ENCODE measurements at regions not wholly inside any gene's neighbourhood (a gene's known extent, or its start where the extent isn't known, plus 50 kb on each side); places are given as distances from the start of the nearest gene placed in this dataset.

DNA sequence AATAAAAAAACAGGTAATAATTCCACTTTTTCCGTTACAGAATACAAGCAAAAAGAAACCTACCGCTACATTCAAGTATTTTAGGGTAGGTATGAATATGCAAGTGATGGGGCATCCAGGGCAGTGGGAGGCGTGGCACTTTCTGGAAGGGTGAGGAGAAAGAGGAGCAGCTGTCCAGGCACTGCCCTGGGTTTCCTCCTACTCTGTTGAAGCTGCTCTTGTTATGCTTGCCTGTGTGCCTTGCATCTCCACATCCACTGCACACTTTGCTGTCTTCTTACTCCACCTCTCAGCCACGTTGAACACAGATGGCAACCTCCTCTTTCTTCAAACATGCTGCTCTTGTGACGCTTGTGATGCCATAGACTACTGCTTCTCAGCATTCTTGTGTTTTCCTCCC lies 83.2 kb downstream of the RPE65 start:
- H3K9me3 ChIP-seq (ENCODE audit: insufficient read depth, low read length), result no peaks in the 10 kb centered on the region
- H3K9ac ChIP-seq (ENCODE audit: insufficient read length, low read depth), result no peak overlapping the region
- no peak for DNase-seq (ENCODE audit: low read depth, low spot score)
- no peak overlapping the region for H3K4me3 ChIP-seq (ENCODE audit: insufficient read length, low read depth)
- H3K4me1 ChIP-seq (ENCODE audit: insufficient read depth, insufficient read length), result no peaks in the 10 kb centered on the region
- no peaks in the 10 kb centered on the region for H3K27me3 ChIP-seq (ENCODE audit: insufficient read depth, insufficient read length)
- TF ChIP-seq SUZ12 (IDR thresholded peaks at IDR 0.05; ENCODE audit: extremely low read depth, insufficient read depth, insufficient read length) (no peak), ZNF274 (IDR thresholded peaks at IDR 0.05; ENCODE audit: low read depth, low read length) (no peak), YY1 (IDR thresholded peaks at IDR 0.05; ENCODE audit: insufficient read depth, insufficient read length) (no peak)
- no peaks in the 10 kb centered on the region for H3K36me3 ChIP-seq (ENCODE audit: insufficient read depth, insufficient read length, low read length)

DNA sequence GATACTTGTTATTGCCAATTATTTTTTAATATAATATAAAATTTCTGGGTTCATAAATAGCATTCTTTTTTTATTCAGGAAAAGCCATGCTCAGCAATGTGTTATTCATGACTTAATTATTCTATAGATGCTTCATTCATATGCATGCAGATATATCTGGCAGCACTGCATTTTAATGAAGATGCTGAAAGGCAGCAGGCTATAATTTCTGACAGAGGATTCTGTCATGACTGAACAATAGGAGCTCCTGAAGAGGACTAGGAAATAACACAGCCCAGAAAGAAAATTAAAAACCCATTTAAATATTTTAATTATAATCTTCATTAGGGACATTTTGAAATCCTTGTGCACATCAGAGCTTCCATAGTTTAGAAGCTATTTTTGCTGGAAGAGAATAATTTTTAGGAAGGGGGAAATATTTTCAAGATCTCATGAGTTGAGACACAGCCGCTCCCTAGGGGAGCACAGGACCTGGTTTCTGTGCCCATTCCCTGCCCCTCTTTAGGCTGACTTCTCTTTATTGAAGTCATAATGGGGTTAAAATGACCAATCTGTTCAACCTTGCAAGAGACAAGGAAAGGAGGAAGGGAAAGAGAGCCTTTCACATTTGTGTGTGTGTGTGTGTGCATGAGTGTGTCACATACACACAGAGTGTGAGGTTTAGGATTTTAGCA lies 83.9 kb downstream of the RPE65 start:
- TF ChIP-seq YY1 (IDR thresholded peaks at IDR 0.05; ENCODE audit: insufficient read depth, insufficient read length) (no peak), ZNF274 (IDR thresholded peaks at IDR 0.05; ENCODE audit: low read depth, low read length) (no peak), SUZ12 (IDR thresholded peaks at IDR 0.05; ENCODE audit: extremely low read depth, insufficient read depth, insufficient read length) (no peak)
- DNase-seq (ENCODE audit: low read depth, low spot score), result no peak
- Histone ChIP-seq H3K4me1 (ENCODE audit: insufficient read depth, insufficient read length) (no peaks in the 10 kb centered on the region), H3K27me3 (ENCODE audit: insufficient read depth, insufficient read length) (no peaks in the 10 kb centered on the region), H3K9me3 (ENCODE audit: insufficient read depth, low read length) (no peaks in the 10 kb centered on the region), H3K9ac (ENCODE audit: insufficient read length, low read depth) (no peak overlapping the region), H3K36me3 (ENCODE audit: insufficient read depth, insufficient read length, low read length) (no peaks in the 10 kb centered on the region), H3K4me3 (ENCODE audit: insufficient read length, low read depth) (no peak overlapping the region)

DNA sequence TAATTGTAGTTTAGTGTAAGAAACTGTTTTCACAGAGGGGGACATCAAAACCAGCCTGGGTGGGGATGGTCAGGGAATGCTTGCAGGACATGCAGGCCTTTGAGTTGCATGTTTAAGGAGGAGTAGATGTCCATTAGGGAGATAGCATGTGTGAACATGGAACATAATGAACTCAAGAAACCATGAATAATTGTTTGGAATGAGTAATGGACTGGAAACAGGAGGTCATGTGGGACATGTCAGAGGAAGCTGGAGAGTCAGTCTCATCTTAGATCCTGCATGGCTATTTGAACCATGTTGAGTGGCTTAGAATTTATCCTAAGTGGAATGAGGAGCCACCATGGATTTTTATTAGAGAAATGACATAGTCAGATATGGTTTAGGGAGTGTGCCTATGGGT lies 86.4 kb downstream of the RPE65 start:
- Histone ChIP-seq H3K27me3 (ENCODE audit: insufficient read depth, insufficient read length) (no peaks in the 10 kb centered on the region), H3K4me1 (ENCODE audit: insufficient read depth, insufficient read length) (no peaks in the 10 kb centered on the region), H3K36me3 (ENCODE audit: insufficient read depth, insufficient read length, low read length) (no peaks in the 10 kb centered on the region), H3K9me3 (ENCODE audit: insufficient read depth, low read length) (no peaks in the 10 kb centered on the region), H3K4me3 (ENCODE audit: insufficient read length, low read depth) (no peak overlapping the region), H3K9ac (ENCODE audit: insufficient read length, low read depth) (no peak overlapping the region)
- DNase-seq (ENCODE audit: low read depth, low spot score), result no peak
- TF ChIP-seq YY1 (IDR thresholded peaks at IDR 0.05; ENCODE audit: insufficient read depth, insufficient read length), result no peak

DNA sequence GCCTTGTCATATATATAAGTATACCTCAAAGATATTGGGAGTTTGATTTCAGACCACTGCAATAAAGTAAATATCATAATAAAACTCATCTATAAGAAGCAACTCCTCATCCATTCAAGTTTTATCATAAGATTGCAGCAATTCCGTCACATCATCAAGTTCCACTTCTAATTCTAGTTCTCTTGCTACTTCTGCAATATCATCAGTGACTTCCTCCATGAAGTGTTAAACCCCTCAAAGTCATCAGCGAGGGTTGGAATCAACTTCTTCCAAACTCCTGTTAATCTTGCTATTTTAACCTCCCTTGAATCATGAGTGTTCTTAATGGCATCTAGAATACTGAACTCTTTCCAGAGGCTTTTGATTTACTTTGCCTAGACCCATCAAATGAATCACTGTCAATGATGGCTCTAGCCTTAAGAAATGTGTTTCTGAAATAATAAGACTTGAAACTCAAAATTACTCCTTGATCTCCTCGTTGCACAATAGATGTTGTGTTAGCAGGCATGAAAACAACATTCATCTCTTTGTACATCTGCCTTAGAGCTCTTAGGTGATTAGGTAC lies 88.3 kb downstream of the RPE65 start:
- H3K9me3 ChIP-seq (ENCODE audit: insufficient read depth, low read length), result no peaks in the 10 kb centered on the region
- no peak overlapping the region for H3K4me3 ChIP-seq (ENCODE audit: insufficient read length, low read depth)
- H3K27me3 ChIP-seq (ENCODE audit: insufficient read depth, insufficient read length), result no peaks in the 10 kb centered on the region
- no peaks in the 10 kb centered on the region for H3K4me1 ChIP-seq (ENCODE audit: insufficient read depth, insufficient read length)
- no peak for DNase-seq (ENCODE audit: low read depth, low spot score)
- H3K36me3 ChIP-seq (ENCODE audit: insufficient read depth, insufficient read length, low read length), result no peaks in the 10 kb centered on the region
- TF ChIP-seq YY1 (IDR thresholded peaks at IDR 0.05; ENCODE audit: insufficient read depth, insufficient read length) (no peak), SUZ12 (IDR thresholded peaks at IDR 0.05; ENCODE audit: extremely low read depth, insufficient read depth, insufficient read length) (no peak), ZNF274 (IDR thresholded peaks at IDR 0.05; ENCODE audit: low read depth, low read length) (no peak)
- no peak overlapping the region for H3K9ac ChIP-seq (ENCODE audit: insufficient read length, low read depth)

DNA sequence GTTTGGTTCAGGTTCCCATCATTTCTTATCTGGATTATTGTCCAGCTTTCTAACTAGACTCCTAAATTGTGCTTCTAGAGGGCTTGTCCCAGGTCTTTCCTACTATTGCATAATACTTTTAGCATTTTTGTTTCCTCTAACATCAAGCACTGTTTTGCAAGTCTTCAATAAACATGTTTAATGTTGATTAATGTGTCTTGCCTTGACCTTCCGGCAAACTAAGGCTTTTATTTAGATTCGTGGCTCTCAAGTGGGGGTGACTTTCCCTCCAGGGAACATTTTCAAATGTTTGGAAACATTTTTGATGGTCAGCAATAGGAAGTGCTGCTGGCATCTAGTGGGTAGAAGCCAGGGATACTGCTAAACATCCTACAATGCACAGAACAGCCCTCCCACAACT lies 90.7 kb downstream of the RPE65 start:
- Histone ChIP-seq H3K9ac (ENCODE audit: insufficient read length, low read depth) (no peak overlapping the region), H3K4me3 (ENCODE audit: insufficient read length, low read depth) (no peak overlapping the region), H3K27me3 (ENCODE audit: insufficient read depth, insufficient read length) (no peaks in the 10 kb centered on the region), H3K9me3 (ENCODE audit: insufficient read depth, low read length) (no peaks in the 10 kb centered on the region), H3K4me1 (ENCODE audit: insufficient read depth, insufficient read length) (no peaks in the 10 kb centered on the region), H3K36me3 (ENCODE audit: insufficient read depth, insufficient read length, low read length) (no peaks in the 10 kb centered on the region)
- DNase-seq (ENCODE audit: low read depth, low spot score), result no peak
- TF ChIP-seq YY1 (IDR thresholded peaks at IDR 0.05; ENCODE audit: insufficient read depth, insufficient read length), result no peak
- TF ChIP-seq ZNF274 (IDR thresholded peaks at IDR 0.05; ENCODE audit: low read depth, low read length), result no peak
- no peak for TF ChIP-seq SUZ12 (IDR thresholded peaks at IDR 0.05; ENCODE audit: extremely low read depth, insufficient read depth, insufficient read length)

DNA sequence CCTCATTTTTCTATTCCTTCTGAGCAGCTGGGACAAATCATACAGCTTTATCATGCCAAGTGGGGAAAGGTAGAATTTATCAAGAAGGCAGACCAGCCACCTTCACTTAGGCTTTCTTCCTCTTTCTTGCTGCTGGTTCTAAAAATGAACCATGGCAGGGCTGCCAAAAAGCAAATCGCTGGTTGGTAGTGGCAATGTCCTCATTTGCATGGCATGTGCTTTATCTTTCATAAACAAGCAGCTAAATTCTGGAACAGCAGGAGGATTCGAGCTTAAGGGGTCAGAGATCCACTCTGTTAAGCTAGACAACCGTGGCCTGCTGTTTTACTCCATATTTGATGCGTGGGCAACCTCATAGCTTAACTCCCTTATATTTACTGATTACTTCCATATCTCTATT lies 91.3 kb downstream of the RPE65 start:
- H3K27me3 ChIP-seq (ENCODE audit: insufficient read depth, insufficient read length), result no peaks in the 10 kb centered on the region
- no peak for DNase-seq (ENCODE audit: low read depth, low spot score)
- no peak overlapping the region for H3K4me3 ChIP-seq (ENCODE audit: insufficient read length, low read depth)
- H3K9me3 ChIP-seq (ENCODE audit: insufficient read depth, low read length), result no peaks in the 10 kb centered on the region
- TF ChIP-seq YY1 (IDR thresholded peaks at IDR 0.05; ENCODE audit: insufficient read depth, insufficient read length) (no peak), SUZ12 (IDR thresholded peaks at IDR 0.05; ENCODE audit: extremely low read depth, insufficient read depth, insufficient read length) (no peak), ZNF274 (IDR thresholded peaks at IDR 0.05; ENCODE audit: low read depth, low read length) (no peak)
- H3K36me3 ChIP-seq (ENCODE audit: insufficient read depth, insufficient read length, low read length), result no peaks in the 10 kb centered on the region
- no peak overlapping the region for H3K9ac ChIP-seq (ENCODE audit: insufficient read length, low read depth)
- H3K4me1 ChIP-seq (ENCODE audit: insufficient read depth, insufficient read length), result no peaks in the 10 kb centered on the region

DNA sequence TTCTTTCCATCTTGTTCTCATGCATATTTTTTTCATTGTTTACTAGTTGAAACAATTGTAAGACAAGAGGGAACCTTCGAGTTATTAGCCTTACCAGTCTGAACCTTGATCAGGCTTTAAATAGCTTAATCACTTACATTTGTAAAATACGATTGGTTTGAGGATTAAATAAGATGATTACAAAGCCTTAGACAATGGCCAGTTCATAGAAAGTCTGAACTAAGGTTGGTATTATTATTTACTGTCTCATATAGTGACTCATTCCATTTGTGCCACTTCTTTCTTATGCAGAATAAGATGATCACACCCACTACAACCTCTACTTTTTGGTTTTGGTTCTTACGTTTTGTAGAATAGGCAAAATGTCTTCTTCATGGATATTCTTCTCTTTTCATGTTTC lies 94.1 kb downstream of the RPE65 start:
- no peak for TF ChIP-seq SUZ12 (IDR thresholded peaks at IDR 0.05; ENCODE audit: extremely low read depth, insufficient read depth, insufficient read length)
- no peak for TF ChIP-seq ZNF274 (IDR thresholded peaks at IDR 0.05; ENCODE audit: low read depth, low read length)
- no peak for TF ChIP-seq YY1 (IDR thresholded peaks at IDR 0.05; ENCODE audit: insufficient read depth, insufficient read length)
- Histone ChIP-seq H3K4me1 (ENCODE audit: insufficient read depth, insufficient read length) (no peaks in the 10 kb centered on the region), H3K4me3 (ENCODE audit: insufficient read length, low read depth) (no peak overlapping the region), H3K27me3 (ENCODE audit: insufficient read depth, insufficient read length) (no peaks in the 10 kb centered on the region), H3K9ac (ENCODE audit: insufficient read length, low read depth) (no peak overlapping the region), H3K36me3 (ENCODE audit: insufficient read depth, insufficient read length, low read length) (no peaks in the 10 kb centered on the region), H3K9me3 (ENCODE audit: insufficient read depth, low read length) (no peaks in the 10 kb centered on the region)
- no peak for DNase-seq (ENCODE audit: low read depth, low spot score)

Data from NT2/D1 (cell line).